Liver (tissue), 8 donors: ENCODE measurements at regions not wholly inside any gene's neighbourhood (a gene's known extent, or its start where the extent isn't known, plus 50 kb on each side); places are given as distances from the start of the nearest gene placed in this dataset.

Source experiments
- DNase-seq: peaks from one replicate; pipeline ENCODE4 v3.0.0-alpha.2; 2017; ENCODE audit warnings: low spot score
- H3K27ac ChIP-seq, 2 donors: one replicate each; pipeline ENCODE4 v1.7.0; 2013; ENCODE audit warnings: inconsistent platforms in 2 of 2, low read length in 2 of 2, control low read depth in 1 of 2, low read depth in 1 of 2, mild to moderate bottlenecking in 1 of 2
- H3K27me3 ChIP-seq, 4 donors: one replicate each; pipeline versions ENCODE4 v1.6.1 to v1.7.0; 2013; ENCODE audit warnings: low read length in 3 of 4, inconsistent platforms in 1 of 4, mild to moderate bottlenecking in 1 of 4, moderate library complexity in 1 of 4; ENCODE audit not compliant: control insufficient read depth in 4 of 4, insufficient read depth in 4 of 4
- H3K36me3 ChIP-seq, 4 donors: one replicate each; pipeline versions ENCODE4 v1.6.1 to v1.7.0; 2013; ENCODE audit warnings: low read length in 3 of 4, mild to moderate bottlenecking in 3 of 4, low read depth in 1 of 4, moderate library complexity in 1 of 4; ENCODE audit not compliant: control insufficient read depth in 4 of 4, insufficient read depth in 3 of 4
- H3K4me1 ChIP-seq, 4 donors: one replicate each; pipeline versions ENCODE4 v1.6.1 to v1.7.0; 2013; ENCODE audit warnings: low read length in 3 of 4, mild to moderate bottlenecking in 3 of 4, moderate library complexity in 1 of 4; ENCODE audit not compliant: control insufficient read depth in 4 of 4, insufficient read depth in 4 of 4
- H3K4me3 ChIP-seq, 3 donors: one replicate each; pipeline versions ENCODE4 v1.6.1 to v1.7.0; 2013; ENCODE audit warnings: low read length in 3 of 3, control low read depth in 1 of 3, low read depth in 1 of 3, mild to moderate bottlenecking in 1 of 3
- H3K9ac ChIP-seq, 2 donors: one replicate each; pipeline ENCODE4 v1.7.0; 2013; ENCODE audit warnings: low read length in 2 of 2, mild to moderate bottlenecking in 2 of 2, moderate library complexity in 2 of 2, control low read depth in 1 of 2, low read depth in 1 of 2
- H3K9me3 ChIP-seq, 4 donors: one replicate each; pipeline versions ENCODE4 v1.6.1 to v1.7.0; 2013; ENCODE audit warnings: low read length in 3 of 4; ENCODE audit not compliant: control insufficient read depth in 4 of 4
- ATF3 ChIP-seq: IDR thresholded peaks from 2 replicates; pipeline ENCODE4 v1.6.1; 2016; ENCODE audit warnings: antibody characterized with exemption
- EGR1 ChIP-seq, 2 donors: IDR thresholded peaks; 2 replicates each; pipeline ENCODE4 v1.6.1; 2016 to 2018; ENCODE audit warnings: antibody characterized with exemption in 2 of 2, low read depth in 2 of 2
- FOXA2 ChIP-seq: IDR thresholded peaks from 2 replicates; pipeline ENCODE4 v1.6.1; 2016; ENCODE audit warnings: antibody characterized with exemption
- GABPA ChIP-seq, 2 donors: IDR thresholded peaks in 1 of 2; conservative IDR thresholded peaks in 1 of 2; 2 replicates each; pipeline ENCODE4 v1.6.1; 2016; ENCODE audit warnings: antibody characterized with exemption in 2 of 2, mild to moderate bottlenecking in 1 of 2, moderate library complexity in 1 of 2
- HNF4A ChIP-seq, 2 donors: conservative IDR thresholded peaks; 2 replicates each; pipeline ENCODE4 v1.6.1; 2016; ENCODE audit warnings: antibody characterized with exemption in 2 of 2, mild to moderate bottlenecking in 2 of 2
- HNF4G ChIP-seq: IDR thresholded peaks from 2 replicates; pipeline ENCODE4 v1.6.1; 2016; ENCODE audit warnings: antibody characterized with exemption
- JUND ChIP-seq, 2 donors: IDR thresholded peaks; 2 replicates each; pipeline ENCODE4 v1.6.1; 2016; ENCODE audit warnings: antibody characterized with exemption in 2 of 2
- NR2F2 ChIP-seq: IDR thresholded peaks from 2 replicates; pipeline ENCODE4 v1.6.1; 2016; ENCODE audit warnings: antibody characterized with exemption
- RAD21 ChIP-seq, 2 donors: IDR thresholded peaks; 2 replicates each; pipeline ENCODE4 v1.6.1; 2016; ENCODE audit warnings: antibody characterized with exemption in 2 of 2, mild to moderate bottlenecking in 2 of 2
- REST ChIP-seq: IDR thresholded peaks from 2 replicates; pipeline ENCODE4 v1.6.1; 2016; ENCODE audit warnings: antibody characterized with exemption, mild to moderate bottlenecking
- RXRA ChIP-seq, 2 donors: IDR thresholded peaks; 2 replicates each; pipeline ENCODE4 v1.6.1; 2017 to 2018; ENCODE audit warnings: antibody characterized with exemption in 2 of 2, mild to moderate bottlenecking in 1 of 2
- SP1 ChIP-seq: IDR thresholded peaks from 2 replicates; pipeline ENCODE4 v1.6.1; 2018; ENCODE audit warnings: antibody characterized with exemption, mild to moderate bottlenecking
- TAF1 ChIP-seq: conservative IDR thresholded peaks from 2 replicates; pipeline ENCODE4 v1.6.1; 2016; ENCODE audit warnings: antibody characterized with exemption, mild to moderate bottlenecking
- YY1 ChIP-seq: IDR thresholded peaks from 2 replicates; pipeline ENCODE4 v1.6.1; 2016; ENCODE audit warnings: antibody characterized with exemption, mild to moderate bottlenecking
- ZBTB33 ChIP-seq: IDR thresholded peaks from 2 replicates; pipeline ENCODE4 v1.6.1; 2016; ENCODE audit warnings: antibody characterized with exemption
- WGBS: extraction: QIAGEN DNeasy Blood & Tissue Kit; methylation state at CpG from one replicate; pipeline ENCODE4 v1.1.7; 2013; 5-methylcytosine and 5-hydroxymethylcytosine counted together
- TF ChIP-seq, protein P1 (sequence below): fragments of 150-350 bp; IDR thresholded peaks from 2 replicates; pipeline ENCODE4 v1.5.1; 2017; ENCODE audit warnings: improper control_type of control experiment, low read depth, low read length; ENCODE audit not compliant: missing input control
- TF ChIP-seq, protein P2 (sequence below): IDR thresholded peaks from 2 replicates; pipeline ENCODE4 v1.6.1; 2016; ENCODE audit warnings: antibody characterized with exemption
- donor health status: healthy.
- donor health status: healthy.
- donor health status: healthy.
- donor health status: healthy.
- donor health status: healthy.

- Histone ChIP-seq H3K9ac (no peak overlapping the region), H3K36me3 (no peaks in the 10 kb centered on the region), H3K9me3 (peaks cover 0 to 9% (median 0%) of the 10 kb centered on the region in 4 donors), H3K27ac (no peak overlapping the region), H3K27me3 (no peaks in the 10 kb centered on the region), H3K4me1 (no peaks in the 10 kb centered on the region), H3K4me3 (no peak overlapping the region)
- no peak for DNase-seq
- TF ChIP-seq EGR1 (IDR thresholded peaks at IDR 0.05; ENCODE audit: low read depth in 2 of 2) (no peak), RXRA (IDR thresholded peaks at IDR 0.05) (no peak)
Measured at GRCh38 chr13:85586856-85587255, 212.4 kb downstream of the SLITRK6 start.

- 76% methylated on average over 1 of the region's 1 CpG for WGBS
- no peak for DNase-seq
Measured at GRCh38 chr13:85586422-85586831, 212.8 kb downstream of the SLITRK6 start.

More at GRCh38 chr13:85586422-85586831, 212.8 kb downstream of the SLITRK6 start:
- H3K9ac ChIP-seq: no peak overlapping the region
- H3K27ac ChIP-seq: no peak overlapping the region
- H3K4me3 ChIP-seq: no peak overlapping the region
- H3K9me3 ChIP-seq: peaks cover 0 to 9% (median 0%) of the 10 kb centered on the region in 4 donors
- no peaks in the 10 kb centered on the region for H3K27me3 ChIP-seq
- TF ChIP-seq RAD21 (IDR thresholded peaks at IDR 0.05) (no peak), EGR1 (IDR thresholded peaks at IDR 0.05; ENCODE audit: low read depth in 2 of 2) (no peak), GABPA (IDR thresholded peaks at IDR 0.05 in 1 of 2, conservative IDR thresholded peaks at IDR 0.05 in 1 of 2) (no peak), FOXA2 (no peak), TAF1 (no peak), SP1 (no peak), JUND (IDR thresholded peaks at IDR 0.05) (no peak), ZBTB33 (no peak), ATF3 (no peak), YY1 (no peak), HNF4G (no peak), RXRA (IDR thresholded peaks at IDR 0.05) (no peak), REST (no peak), HNF4A (conservative IDR thresholded peaks at IDR 0.05) (no peak), NR2F2 (no peak)
- TF ChIP-seq, protein P1, sequence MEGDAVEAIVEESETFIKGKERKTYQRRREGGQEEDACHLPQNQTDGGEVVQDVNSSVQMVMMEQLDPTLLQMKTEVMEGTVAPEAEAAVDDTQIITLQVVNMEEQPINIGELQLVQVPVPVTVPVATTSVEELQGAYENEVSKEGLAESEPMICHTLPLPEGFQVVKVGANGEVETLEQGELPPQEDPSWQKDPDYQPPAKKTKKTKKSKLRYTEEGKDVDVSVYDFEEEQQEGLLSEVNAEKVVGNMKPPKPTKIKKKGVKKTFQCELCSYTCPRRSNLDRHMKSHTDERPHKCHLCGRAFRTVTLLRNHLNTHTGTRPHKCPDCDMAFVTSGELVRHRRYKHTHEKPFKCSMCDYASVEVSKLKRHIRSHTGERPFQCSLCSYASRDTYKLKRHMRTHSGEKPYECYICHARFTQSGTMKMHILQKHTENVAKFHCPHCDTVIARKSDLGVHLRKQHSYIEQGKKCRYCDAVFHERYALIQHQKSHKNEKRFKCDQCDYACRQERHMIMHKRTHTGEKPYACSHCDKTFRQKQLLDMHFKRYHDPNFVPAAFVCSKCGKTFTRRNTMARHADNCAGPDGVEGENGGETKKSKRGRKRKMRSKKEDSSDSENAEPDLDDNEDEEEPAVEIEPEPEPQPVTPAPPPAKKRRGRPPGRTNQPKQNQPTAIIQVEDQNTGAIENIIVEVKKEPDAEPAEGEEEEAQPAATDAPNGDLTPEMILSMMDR: no peak
- TF ChIP-seq, protein P2, sequence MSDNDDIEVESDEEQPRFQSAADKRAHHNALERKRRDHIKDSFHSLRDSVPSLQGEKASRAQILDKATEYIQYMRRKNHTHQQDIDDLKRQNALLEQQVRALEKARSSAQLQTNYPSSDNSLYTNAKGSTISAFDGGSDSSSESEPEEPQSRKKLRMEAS: no peak
- no peaks in the 10 kb centered on the region for H3K36me3 ChIP-seq
- H3K4me1 ChIP-seq: no peaks in the 10 kb centered on the region
